ENCODE measurements at regions not wholly inside any gene's neighbourhood (a gene's known extent, or its start where the extent isn't known, plus 50 kb on each side); places are given as distances from the start of the nearest gene placed in this dataset.

- H3K4me3 ChIP-seq (ENCODE audit: low read depth, low read length): no peak overlapping the region
- H3K4me1 ChIP-seq (ENCODE audit: control insufficient read depth, insufficient read depth, low read length): peaks cover 13% of the 10 kb centered on the region
- no peaks in the 10 kb centered on the region for H3K9me3 ChIP-seq (ENCODE audit: control insufficient read depth, insufficient read depth, low read length)
- DNase-seq (ENCODE audit: low read depth in 4 of 6, low spot score in 6 of 6): no peak
- peaks cover 2% of the 10 kb centered on the region for H3K27me3 ChIP-seq (ENCODE audit: control insufficient read depth, insufficient read depth, low read length)
- no peaks in the 10 kb centered on the region for H3K36me3 ChIP-seq (ENCODE audit: control insufficient read depth, insufficient read depth, low read length)
- WGBS (ENCODE audit: insufficient coverage): 79% methylated on average over 21 of the region's 23 CpGs
- H3K27ac ChIP-seq (ENCODE audit: low read depth, low read length): no peak overlapping the region
Measured at GRCh38 chr7:156236181-156236889, 404.2 kb upstream of the RNF32 start.

DNA sequence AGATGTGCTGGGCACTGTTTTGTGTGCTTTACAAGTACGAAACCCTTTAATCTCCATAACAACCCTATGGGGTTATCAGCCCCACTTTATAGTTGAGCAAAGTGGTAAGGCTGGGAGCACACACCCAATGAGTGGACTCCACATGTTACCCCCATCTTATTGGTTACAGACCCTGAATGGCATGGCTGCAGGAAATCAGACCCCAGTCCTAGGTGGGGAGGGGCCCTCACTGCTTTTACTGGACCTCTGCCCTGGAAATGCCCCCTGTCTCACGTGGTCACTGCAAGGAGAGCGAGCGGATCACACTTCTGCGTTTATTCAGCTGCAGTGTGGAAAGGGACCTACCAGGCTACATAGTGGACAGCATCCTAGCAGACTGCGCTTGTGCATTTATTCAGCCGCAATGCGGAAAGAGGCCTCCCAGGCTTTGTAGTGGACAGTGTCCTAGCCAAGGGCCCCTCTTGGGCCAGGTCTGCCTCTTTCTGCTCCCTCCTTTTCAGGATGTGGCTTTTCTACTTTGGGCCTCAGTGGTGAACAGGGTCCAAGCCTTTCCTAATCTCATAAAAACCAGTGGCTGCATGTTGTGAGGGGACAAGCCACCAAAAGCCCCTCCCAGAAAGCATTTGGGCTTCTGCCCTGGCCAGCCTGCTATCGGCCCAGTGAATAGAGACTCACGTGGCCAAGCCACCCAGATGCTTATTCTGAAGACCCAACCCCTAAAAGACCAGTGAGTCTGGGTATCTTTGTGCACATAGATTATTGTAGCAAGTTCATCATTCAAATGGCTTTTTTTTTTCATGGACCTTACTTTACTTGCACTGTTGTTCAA, 405.7 kb upstream of the RNF32 start:
- WGBS (ENCODE audit: insufficient coverage): 84% methylated on average over 7 of the region's 10 CpGs
- Histone ChIP-seq H3K9me3 (ENCODE audit: control insufficient read depth, insufficient read depth, low read length) (no peaks in the 10 kb centered on the region), H3K4me3 (ENCODE audit: low read depth, low read length) (no peak overlapping the region), H3K36me3 (ENCODE audit: control insufficient read depth, insufficient read depth, low read length) (no peaks in the 10 kb centered on the region), H3K4me1 (ENCODE audit: control insufficient read depth, insufficient read depth, low read length) (peaks cover 13% of the 10 kb centered on the region), H3K27ac (ENCODE audit: low read depth, low read length) (no peak overlapping the region), H3K27me3 (ENCODE audit: control insufficient read depth, insufficient read depth, low read length) (peaks cover 2% of the 10 kb centered on the region)
- DNase-seq (ENCODE audit: low read depth in 4 of 6, low spot score in 6 of 6): no peak

GRCh38 chr7:156234192-156234591, 406.4 kb upstream of the RNF32 start:
- Histone ChIP-seq H3K4me3 (ENCODE audit: low read depth, low read length) (no peak overlapping the region), H3K4me1 (ENCODE audit: control insufficient read depth, insufficient read depth, low read length) (peaks cover 11% of the 10 kb centered on the region), H3K9me3 (ENCODE audit: control insufficient read depth, insufficient read depth, low read length) (no peaks in the 10 kb centered on the region), H3K27ac (ENCODE audit: low read depth, low read length) (no peak overlapping the region), H3K27me3 (ENCODE audit: control insufficient read depth, insufficient read depth, low read length) (peaks cover 2% of the 10 kb centered on the region), H3K36me3 (ENCODE audit: control insufficient read depth, insufficient read depth, low read length) (no peaks in the 10 kb centered on the region)
- DNase-seq (ENCODE audit: low read depth in 4 of 6, low spot score in 6 of 6): no peak
- WGBS (ENCODE audit: insufficient coverage): no CpG with 5 or more reads among the region's 5 CpGs

GRCh38 chr7:156232931-156233705, 407.5 kb upstream of the RNF32 start:
- Histone ChIP-seq H3K27me3 (ENCODE audit: control insufficient read depth, insufficient read depth, low read length) (peaks cover 2% of the 10 kb centered on the region), H3K4me3 (ENCODE audit: low read depth, low read length) (no peak overlapping the region), H3K27ac (ENCODE audit: low read depth, low read length) (no peak overlapping the region), H3K9me3 (ENCODE audit: control insufficient read depth, insufficient read depth, low read length) (peaks cover 6% of the 10 kb centered on the region), H3K4me1 (ENCODE audit: control insufficient read depth, insufficient read depth, low read length) (peaks cover 3% of the 10 kb centered on the region), H3K36me3 (ENCODE audit: control insufficient read depth, insufficient read depth, low read length) (no peaks in the 10 kb centered on the region)
- DNase-seq (ENCODE audit: low read depth in 4 of 6, low spot score in 6 of 6): no peak
- 88% methylated on average over 35 of the region's 37 CpGs for WGBS (ENCODE audit: insufficient coverage)

- DNase-seq (ENCODE audit: low read depth in 4 of 6, low spot score in 6 of 6): no peak
- Histone ChIP-seq H3K27ac (ENCODE audit: low read depth, low read length) (no peak overlapping the region), H3K4me1 (ENCODE audit: control insufficient read depth, insufficient read depth, low read length) (no peaks in the 10 kb centered on the region), H3K27me3 (ENCODE audit: control insufficient read depth, insufficient read depth, low read length) (no peaks in the 10 kb centered on the region), H3K36me3 (ENCODE audit: control insufficient read depth, insufficient read depth, low read length) (no peaks in the 10 kb centered on the region), H3K9me3 (ENCODE audit: control insufficient read depth, insufficient read depth, low read length) (peaks cover 6% of the 10 kb centered on the region), H3K4me3 (ENCODE audit: low read depth, low read length) (no peak overlapping the region)
- 94% methylated on average over 9 of the region's 12 CpGs for WGBS (ENCODE audit: insufficient coverage)
Measured at GRCh38 chr7:156230576-156230975, 410.0 kb upstream of the RNF32 start.

DNA sequence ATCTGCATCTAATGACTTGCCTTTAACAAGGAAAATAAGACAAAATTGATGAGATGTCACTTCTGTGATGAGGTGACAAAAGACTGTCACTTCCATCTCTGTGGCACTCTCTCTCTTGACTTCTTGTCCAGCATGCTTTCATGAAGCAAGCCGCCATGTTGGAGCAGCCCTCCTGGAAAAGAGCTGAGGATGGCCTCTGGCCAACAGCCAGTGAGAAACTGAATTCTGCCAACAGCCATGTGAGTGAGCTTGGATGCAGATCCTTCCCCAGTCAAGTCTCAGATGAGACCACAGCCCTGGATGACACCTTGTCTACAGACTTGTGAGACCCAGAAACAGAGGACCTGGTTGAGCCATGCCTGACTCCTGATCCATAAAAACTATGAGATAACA, 412.6 kb upstream of the SHH start:
- H3K27me3 ChIP-seq (ENCODE audit: control insufficient read depth, insufficient read depth, low read length): no peaks in the 10 kb centered on the region
- DNase-seq (ENCODE audit: low read depth in 4 of 6, low spot score in 6 of 6): no peak
- no peak overlapping the region for H3K4me3 ChIP-seq (ENCODE audit: low read depth, low read length)
- WGBS (ENCODE audit: insufficient coverage): 100% methylated on average over 1 of the region's 1 CpG
- H3K4me1 ChIP-seq (ENCODE audit: control insufficient read depth, insufficient read depth, low read length): peaks cover 19% of the 10 kb centered on the region
- H3K9me3 ChIP-seq (ENCODE audit: control insufficient read depth, insufficient read depth, low read length): peaks cover 6% of the 10 kb centered on the region
- H3K27ac ChIP-seq (ENCODE audit: low read depth, low read length): no peak overlapping the region
- no peaks in the 10 kb centered on the region for H3K36me3 ChIP-seq (ENCODE audit: control insufficient read depth, insufficient read depth, low read length)

- Histone ChIP-seq H3K4me1 (ENCODE audit: control insufficient read depth, insufficient read depth, low read length) (peaks cover 24% of the 10 kb centered on the region), H3K36me3 (ENCODE audit: control insufficient read depth, insufficient read depth, low read length) (no peaks in the 10 kb centered on the region), H3K4me3 (ENCODE audit: low read depth, low read length) (no peak overlapping the region), H3K27ac (ENCODE audit: low read depth, low read length) (no peak overlapping the region), H3K27me3 (ENCODE audit: control insufficient read depth, insufficient read depth, low read length) (no peaks in the 10 kb centered on the region), H3K9me3 (ENCODE audit: control insufficient read depth, insufficient read depth, low read length) (peaks cover 6% of the 10 kb centered on the region)
- 30% methylated on average over 9 of the region's 10 CpGs for WGBS (ENCODE audit: insufficient coverage)
- peak in 4 of 6 donors; percentile 12 to 83 (median 40) for DNase-seq (ENCODE audit: low read depth in 4 of 6, low spot score in 6 of 6)
Measured at GRCh38 chr7:156223935-156224832, 411.9 kb upstream of the SHH start.

- 81% methylated on average over 7 of the region's 7 CpGs for WGBS (ENCODE audit: insufficient coverage)
- Histone ChIP-seq H3K27ac (ENCODE audit: low read depth, low read length) (no peak overlapping the region), H3K4me1 (ENCODE audit: control insufficient read depth, insufficient read depth, low read length) (peaks cover 24% of the 10 kb centered on the region), H3K27me3 (ENCODE audit: control insufficient read depth, insufficient read depth, low read length) (peaks cover 2% of the 10 kb centered on the region), H3K36me3 (ENCODE audit: control insufficient read depth, insufficient read depth, low read length) (no peaks in the 10 kb centered on the region), H3K4me3 (ENCODE audit: low read depth, low read length) (no peak overlapping the region), H3K9me3 (ENCODE audit: control insufficient read depth, insufficient read depth, low read length) (no peaks in the 10 kb centered on the region)
- no peak for DNase-seq (ENCODE audit: low read depth in 4 of 6, low spot score in 6 of 6)
Measured at GRCh38 chr7:156222611-156223010, 410.3 kb upstream of the SHH start.

DNA sequence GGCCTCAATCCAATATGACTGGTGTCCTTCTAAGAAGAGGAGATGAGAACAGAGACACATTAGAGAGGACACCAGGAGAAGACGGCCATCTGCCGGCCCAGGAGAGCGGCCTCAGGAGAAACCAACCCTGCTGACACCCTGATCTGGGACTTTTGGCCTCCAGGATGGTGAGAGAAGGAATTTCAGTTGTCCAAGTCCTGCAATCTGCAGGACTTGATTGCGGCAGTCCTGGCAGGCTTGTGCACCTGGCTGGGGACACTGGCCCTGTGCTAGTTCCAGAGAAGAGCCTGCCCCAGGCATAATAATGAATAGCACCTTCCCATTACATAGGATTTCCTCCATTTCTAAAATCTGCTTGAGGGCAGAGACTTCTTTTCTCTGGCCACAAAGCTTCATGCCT, 409.9 kb upstream of the SHH start:
- Histone ChIP-seq H3K36me3 (ENCODE audit: control insufficient read depth, insufficient read depth, low read length) (no peaks in the 10 kb centered on the region), H3K4me1 (ENCODE audit: control insufficient read depth, insufficient read depth, low read length) (peaks cover 24% of the 10 kb centered on the region), H3K27me3 (ENCODE audit: control insufficient read depth, insufficient read depth, low read length) (peaks cover 2% of the 10 kb centered on the region), H3K9me3 (ENCODE audit: control insufficient read depth, insufficient read depth, low read length) (no peaks in the 10 kb centered on the region), H3K27ac (ENCODE audit: low read depth, low read length) (no peak overlapping the region), H3K4me3 (ENCODE audit: low read depth, low read length) (no peak overlapping the region)
- WGBS (ENCODE audit: insufficient coverage): 90% methylated on average over 4 of the region's 4 CpGs
- DNase-seq (ENCODE audit: low read depth in 4 of 6, low spot score in 6 of 6): no peak

All from spinal cord (tissue), 9 donors.